ENCODE measurements at regions not wholly inside any gene's neighbourhood (a gene's known extent, or its start where the extent isn't known, plus 50 kb on each side); places are given as distances from the start of the nearest gene placed in this dataset.
"Not testable (repeated sequence)": the region's sequence is repeated elsewhere in the genome, so short reads cannot be mapped to it uniquely, and the experiment has no call there.

- not testable (repeated sequence) for H3K4me3 ChIP-seq (ENCODE audit: low read length); H3K36me3 ChIP-seq (ENCODE audit: insufficient read depth, low read length); H3K4me1 ChIP-seq (ENCODE audit: control insufficient read depth, insufficient read depth, low read length); H3K9me3 ChIP-seq (replicated peaks; ENCODE audit: low read length); H3K27me3 ChIP-seq (ENCODE audit: control insufficient read depth, insufficient read depth, low read length); H3K4me2 ChIP-seq (ENCODE audit: low read length); H3K9ac ChIP-seq (ENCODE audit: low read depth, low read length)
Observed at GRCh38 chr2:89029257-89029656, 337.8 kb downstream of the RPIA start.

- H3K4me1 ChIP-seq (ENCODE audit: control insufficient read depth, insufficient read depth, low read length); H3K9me3 ChIP-seq (replicated peaks; ENCODE audit: low read length); H3K27me3 ChIP-seq (ENCODE audit: control insufficient read depth, insufficient read depth, low read length); H3K4me2 ChIP-seq (ENCODE audit: low read length); H3K4me3 ChIP-seq (ENCODE audit: low read length); H3K36me3 ChIP-seq (ENCODE audit: insufficient read depth, low read length); H3K9ac ChIP-seq (ENCODE audit: low read depth, low read length): not testable (repeated sequence)
Observed at GRCh38 chr2:89048138-89049066, 356.9 kb downstream of the RPIA start.

GRCh38 chr2:89058616-89059015 is 367.1 kb downstream of the RPIA start:
- not testable (repeated sequence) for H3K9ac ChIP-seq (ENCODE audit: low read depth, low read length); H3K4me2 ChIP-seq (ENCODE audit: low read length); H3K4me3 ChIP-seq (ENCODE audit: low read length); H3K27me3 ChIP-seq (ENCODE audit: control insufficient read depth, insufficient read depth, low read length); H3K9me3 ChIP-seq (replicated peaks; ENCODE audit: low read length); H3K36me3 ChIP-seq (ENCODE audit: insufficient read depth, low read length); H3K4me1 ChIP-seq (ENCODE audit: control insufficient read depth, insufficient read depth, low read length)

- H3K4me2 ChIP-seq (ENCODE audit: low read length); H3K4me1 ChIP-seq (ENCODE audit: control insufficient read depth, insufficient read depth, low read length); H3K9me3 ChIP-seq (replicated peaks; ENCODE audit: low read length); H3K27me3 ChIP-seq (ENCODE audit: control insufficient read depth, insufficient read depth, low read length); H3K36me3 ChIP-seq (ENCODE audit: insufficient read depth, low read length); H3K9ac ChIP-seq (ENCODE audit: low read depth, low read length); H3K4me3 ChIP-seq (ENCODE audit: low read length): not testable (repeated sequence)
Observed at GRCh38 chr2:89061174-89061573, 369.7 kb downstream of the RPIA start.

GRCh38 chr2:89076771-89077170 is 385.3 kb downstream of the RPIA start:
- not testable (repeated sequence) for H3K9ac ChIP-seq (ENCODE audit: low read depth, low read length); H3K4me1 ChIP-seq (ENCODE audit: control insufficient read depth, insufficient read depth, low read length); H3K9me3 ChIP-seq (replicated peaks; ENCODE audit: low read length); H3K4me3 ChIP-seq (ENCODE audit: low read length); H3K4me2 ChIP-seq (ENCODE audit: low read length); H3K36me3 ChIP-seq (ENCODE audit: insufficient read depth, low read length); H3K27me3 ChIP-seq (ENCODE audit: control insufficient read depth, insufficient read depth, low read length)

GRCh38 chr2:89092911-89093310 is 401.4 kb downstream of the RPIA start:
- not testable (repeated sequence) for H3K4me1 ChIP-seq (ENCODE audit: control insufficient read depth, insufficient read depth, low read length); H3K9ac ChIP-seq (ENCODE audit: low read depth, low read length); H3K9me3 ChIP-seq (replicated peaks; ENCODE audit: low read length); H3K27me3 ChIP-seq (ENCODE audit: control insufficient read depth, insufficient read depth, low read length); H3K36me3 ChIP-seq (ENCODE audit: insufficient read depth, low read length); H3K4me2 ChIP-seq (ENCODE audit: low read length); H3K4me3 ChIP-seq (ENCODE audit: low read length)

GRCh38 chr2:89095060-89095459 is 403.6 kb downstream of the RPIA start:
- H3K27me3 ChIP-seq (ENCODE audit: control insufficient read depth, insufficient read depth, low read length); H3K9ac ChIP-seq (ENCODE audit: low read depth, low read length); H3K9me3 ChIP-seq (replicated peaks; ENCODE audit: low read length); H3K4me3 ChIP-seq (ENCODE audit: low read length); H3K4me2 ChIP-seq (ENCODE audit: low read length); H3K36me3 ChIP-seq (ENCODE audit: insufficient read depth, low read length); H3K4me1 ChIP-seq (ENCODE audit: control insufficient read depth, insufficient read depth, low read length): not testable (repeated sequence)

- H3K4me2 ChIP-seq (ENCODE audit: low read length); H3K9me3 ChIP-seq (replicated peaks; ENCODE audit: low read length); H3K9ac ChIP-seq (ENCODE audit: low read depth, low read length); H3K36me3 ChIP-seq (ENCODE audit: insufficient read depth, low read length); H3K27me3 ChIP-seq (ENCODE audit: control insufficient read depth, insufficient read depth, low read length); H3K4me1 ChIP-seq (ENCODE audit: control insufficient read depth, insufficient read depth, low read length); H3K4me3 ChIP-seq (ENCODE audit: low read length): not testable (repeated sequence)
Observed at GRCh38 chr2:89102587-89102986, 411.1 kb downstream of the RPIA start.

GRCh38 chr2:89106369-89107019 is 415.0 kb downstream of the RPIA start:
- H3K36me3 ChIP-seq (ENCODE audit: insufficient read depth, low read length); H3K4me1 ChIP-seq (ENCODE audit: control insufficient read depth, insufficient read depth, low read length); H3K9me3 ChIP-seq (replicated peaks; ENCODE audit: low read length); H3K9ac ChIP-seq (ENCODE audit: low read depth, low read length); H3K4me2 ChIP-seq (ENCODE audit: low read length); H3K27me3 ChIP-seq (ENCODE audit: control insufficient read depth, insufficient read depth, low read length); H3K4me3 ChIP-seq (ENCODE audit: low read length): not testable (repeated sequence)

GRCh38 chr2:89112434-89112833 is 421.0 kb downstream of the RPIA start:
- not testable (repeated sequence) for H3K4me1 ChIP-seq (ENCODE audit: control insufficient read depth, insufficient read depth, low read length); H3K4me3 ChIP-seq (ENCODE audit: low read length); H3K4me2 ChIP-seq (ENCODE audit: low read length); H3K9me3 ChIP-seq (replicated peaks; ENCODE audit: low read length); H3K9ac ChIP-seq (ENCODE audit: low read depth, low read length); H3K36me3 ChIP-seq (ENCODE audit: insufficient read depth, low read length); H3K27me3 ChIP-seq (ENCODE audit: control insufficient read depth, insufficient read depth, low read length)

- H3K9ac ChIP-seq (ENCODE audit: low read depth, low read length); H3K27me3 ChIP-seq (ENCODE audit: control insufficient read depth, insufficient read depth, low read length); H3K4me2 ChIP-seq (ENCODE audit: low read length); H3K9me3 ChIP-seq (replicated peaks; ENCODE audit: low read length); H3K4me1 ChIP-seq (ENCODE audit: control insufficient read depth, insufficient read depth, low read length); H3K36me3 ChIP-seq (ENCODE audit: insufficient read depth, low read length); H3K4me3 ChIP-seq (ENCODE audit: low read length): not testable (repeated sequence)
Observed at GRCh38 chr2:89113286-89113685, 421.8 kb downstream of the RPIA start.

GRCh38 chr2:89129440-89129839 is 438.0 kb downstream of the RPIA start:
- H3K9me3 ChIP-seq (replicated peaks; ENCODE audit: low read length); H3K4me2 ChIP-seq (ENCODE audit: low read length); H3K4me3 ChIP-seq (ENCODE audit: low read length); H3K9ac ChIP-seq (ENCODE audit: low read depth, low read length); H3K4me1 ChIP-seq (ENCODE audit: control insufficient read depth, insufficient read depth, low read length); H3K27me3 ChIP-seq (ENCODE audit: control insufficient read depth, insufficient read depth, low read length); H3K36me3 ChIP-seq (ENCODE audit: insufficient read depth, low read length): not testable (repeated sequence)

Measured in skeletal muscle satellite cell (primary cell).